ENCODE measurements at regions not wholly inside any gene's neighbourhood (a gene's known extent, or its start where the extent isn't known, plus 50 kb on each side); places are given as distances from the start of the nearest gene placed in this dataset.

GRCh38 chr6:71498638-71499037 is 210.0 kb downstream of the OGFRL1 start:
- TF ChIP-seq, protein P1, sequence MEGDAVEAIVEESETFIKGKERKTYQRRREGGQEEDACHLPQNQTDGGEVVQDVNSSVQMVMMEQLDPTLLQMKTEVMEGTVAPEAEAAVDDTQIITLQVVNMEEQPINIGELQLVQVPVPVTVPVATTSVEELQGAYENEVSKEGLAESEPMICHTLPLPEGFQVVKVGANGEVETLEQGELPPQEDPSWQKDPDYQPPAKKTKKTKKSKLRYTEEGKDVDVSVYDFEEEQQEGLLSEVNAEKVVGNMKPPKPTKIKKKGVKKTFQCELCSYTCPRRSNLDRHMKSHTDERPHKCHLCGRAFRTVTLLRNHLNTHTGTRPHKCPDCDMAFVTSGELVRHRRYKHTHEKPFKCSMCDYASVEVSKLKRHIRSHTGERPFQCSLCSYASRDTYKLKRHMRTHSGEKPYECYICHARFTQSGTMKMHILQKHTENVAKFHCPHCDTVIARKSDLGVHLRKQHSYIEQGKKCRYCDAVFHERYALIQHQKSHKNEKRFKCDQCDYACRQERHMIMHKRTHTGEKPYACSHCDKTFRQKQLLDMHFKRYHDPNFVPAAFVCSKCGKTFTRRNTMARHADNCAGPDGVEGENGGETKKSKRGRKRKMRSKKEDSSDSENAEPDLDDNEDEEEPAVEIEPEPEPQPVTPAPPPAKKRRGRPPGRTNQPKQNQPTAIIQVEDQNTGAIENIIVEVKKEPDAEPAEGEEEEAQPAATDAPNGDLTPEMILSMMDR (IDR thresholded peaks at IDR 0.05) = no peak
- no peak for TF ChIP-seq POLR2A (IDR thresholded peaks at IDR 0.05)

All from esophagus squamous epithelium (tissue), 4 donors.